HG03045 (cell line): ENCODE measurements at regions not wholly inside any gene's neighbourhood (a gene's known extent, or its start where the extent isn't known, plus 50 kb on each side); places are given as distances from the start of the nearest gene placed in this dataset.
"Not testable (repeated sequence)": the region's sequence is repeated elsewhere in the genome, so short reads cannot be mapped to it uniquely, and the experiment has no call there.

Experiments used
- ATAC-seq: cut with Tn5 transposase; IDR thresholded peaks from one replicate; pipeline ENCODE4 v1.9.1; 2021; ENCODE audit warnings: mild to moderate bottlenecking, moderate library complexity; ENCODE audit not compliant: unreplicated experiment

DNA sequence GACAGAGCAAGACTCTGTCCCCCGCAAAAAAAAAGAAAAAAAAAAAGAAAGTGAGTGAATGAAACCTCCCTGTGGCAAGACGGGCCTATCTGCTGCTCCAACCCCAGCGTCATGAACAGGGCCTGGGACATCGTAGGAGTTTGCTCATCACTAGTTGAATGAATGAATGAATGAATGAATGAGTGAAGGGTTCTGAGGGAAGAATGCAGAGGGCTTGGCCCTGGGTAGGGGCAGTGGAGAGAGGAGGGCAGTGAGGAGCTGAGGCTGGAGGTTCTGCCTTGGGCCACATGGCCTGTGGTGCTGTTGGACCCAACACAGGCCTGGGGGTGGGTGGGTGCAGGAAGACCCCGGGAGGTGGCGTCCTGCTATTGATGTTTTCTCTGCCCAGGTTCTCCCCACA is 125.5 kb upstream of the CIBAR2 start:
- no peak for ATAC-seq

DNA sequence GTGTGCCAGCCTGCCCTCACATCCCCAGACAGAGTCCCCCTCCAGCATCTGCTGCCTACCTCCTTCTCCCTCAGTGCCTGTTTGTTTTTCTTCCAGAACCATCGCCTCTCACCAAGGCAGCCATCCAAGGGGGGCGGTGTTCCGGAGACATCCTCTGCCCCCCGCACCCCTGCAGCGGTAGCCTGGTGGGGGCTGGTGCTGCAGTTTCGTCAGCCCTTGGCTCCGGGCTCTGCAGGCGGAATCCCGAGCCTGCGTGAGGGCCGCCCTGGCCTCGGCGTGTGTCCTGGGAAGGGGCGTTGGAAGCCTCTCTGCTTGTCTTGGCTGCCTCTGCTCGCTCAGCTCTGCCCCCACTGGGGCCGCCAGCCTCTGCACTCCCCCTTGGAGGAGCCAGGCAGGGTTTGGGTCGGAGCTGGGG is 126.0 kb upstream of the CIBAR2 start:
- ATAC-seq: no peak

DNA sequence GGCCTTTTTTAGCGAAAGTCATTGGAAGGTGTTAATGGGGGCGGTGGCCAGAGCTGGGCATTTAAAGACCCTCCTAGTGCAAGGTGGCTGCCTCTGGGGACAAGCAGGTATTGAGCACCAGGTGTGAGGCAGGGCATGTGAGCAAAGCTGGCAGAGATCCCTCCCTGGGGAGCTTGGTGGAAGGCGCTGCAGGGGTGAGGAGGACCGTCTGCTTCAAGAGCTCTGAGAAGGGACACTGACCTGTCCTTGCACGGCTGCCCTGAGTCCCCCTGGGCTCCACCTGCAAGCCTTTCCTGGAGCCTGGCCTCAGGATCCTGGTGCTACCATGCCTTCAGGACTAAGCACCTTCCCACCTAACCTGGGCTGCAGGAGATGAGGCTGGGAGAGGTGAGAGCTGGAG is 127.0 kb upstream of the CIBAR2 start:
- ATAC-seq: no peak

DNA sequence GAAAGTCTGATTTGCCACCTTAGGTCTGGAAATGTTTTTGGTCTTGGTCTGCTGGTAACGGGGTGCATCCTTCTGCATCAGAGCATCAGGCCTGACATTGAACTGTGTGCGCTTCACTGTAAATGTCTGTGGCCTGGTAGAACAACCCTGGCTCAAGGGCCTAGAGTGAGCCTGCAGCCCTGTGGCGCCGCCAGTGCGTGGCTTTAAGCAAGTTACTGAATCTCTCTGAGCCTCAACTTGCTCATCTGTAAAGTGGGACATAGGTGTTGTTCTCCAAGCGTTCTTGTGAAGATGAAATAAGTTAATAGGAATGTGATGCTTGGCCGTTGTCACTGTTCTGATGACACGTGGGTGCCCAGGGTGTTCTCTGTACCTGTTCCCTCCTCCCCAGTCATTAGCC is 127.6 kb upstream of the CIBAR2 start:
- no peak for ATAC-seq

DNA sequence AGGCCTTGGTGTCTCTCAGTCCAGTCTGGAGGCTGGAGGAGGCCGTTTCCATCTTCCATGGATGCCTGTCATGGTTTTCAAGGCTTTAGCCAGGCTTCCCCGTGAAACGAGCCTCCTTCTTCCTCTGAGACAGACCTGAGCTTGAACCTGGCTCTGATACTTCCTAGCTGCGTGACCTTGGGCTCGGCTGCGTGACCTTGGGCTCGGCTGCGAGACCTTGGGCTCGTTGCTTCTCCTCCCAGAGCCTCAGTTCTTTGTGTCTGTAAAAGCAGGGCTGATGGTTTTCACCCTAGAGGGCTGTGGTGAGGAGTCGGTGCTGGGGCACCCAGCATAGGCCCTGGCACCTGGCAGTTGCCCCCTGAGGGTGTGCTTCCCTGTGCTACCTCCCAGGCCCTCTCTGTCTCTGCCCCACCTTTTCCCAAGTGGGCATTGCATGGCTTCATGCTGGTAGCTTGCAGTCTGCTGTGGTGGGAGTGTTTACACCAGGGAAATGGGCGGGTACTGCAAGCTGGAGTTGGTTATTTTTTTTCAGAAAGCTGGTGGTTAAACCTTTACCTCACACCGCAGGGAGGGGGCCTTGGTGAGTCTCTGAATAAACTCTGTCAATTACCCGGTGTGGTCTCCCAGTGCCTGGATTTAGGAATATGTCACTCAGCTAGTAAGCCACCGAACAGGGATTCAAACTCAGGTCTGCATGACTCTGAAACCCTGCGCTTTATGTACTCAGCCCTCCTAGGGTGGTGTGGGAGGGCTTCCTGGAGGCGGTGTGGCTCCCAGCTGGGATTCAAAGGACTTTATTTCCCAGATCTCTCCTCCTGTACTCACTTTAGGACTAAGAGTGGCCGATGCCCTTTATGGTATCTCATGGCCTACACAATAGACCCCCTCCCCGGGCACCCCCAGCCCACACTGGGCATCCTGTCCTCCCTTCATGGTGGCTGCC is 129.0 kb upstream of the CIBAR2 start:
- no peak for ATAC-seq

DNA sequence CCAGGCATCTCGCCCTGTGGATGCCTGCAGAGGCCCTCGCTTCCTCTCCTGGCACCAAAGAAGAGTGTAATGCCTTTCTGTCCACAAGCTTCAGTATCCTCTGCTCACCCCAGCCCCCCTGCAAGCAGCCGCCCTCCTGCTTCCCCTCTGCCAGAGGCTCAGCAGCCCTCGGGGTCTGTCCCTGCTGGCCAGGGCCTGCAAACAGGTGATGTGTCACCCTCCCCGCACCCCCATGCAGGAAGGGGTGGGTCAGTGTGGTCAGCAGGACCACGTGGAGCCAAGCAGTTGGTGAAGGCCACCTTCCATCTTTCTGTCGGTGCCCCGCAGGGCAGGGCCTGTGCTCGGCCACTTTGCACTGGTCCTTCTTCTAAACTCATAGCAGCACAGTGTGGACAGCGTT is 129.9 kb upstream of the CIBAR2 start:
- ATAC-seq: no peak

DNA sequence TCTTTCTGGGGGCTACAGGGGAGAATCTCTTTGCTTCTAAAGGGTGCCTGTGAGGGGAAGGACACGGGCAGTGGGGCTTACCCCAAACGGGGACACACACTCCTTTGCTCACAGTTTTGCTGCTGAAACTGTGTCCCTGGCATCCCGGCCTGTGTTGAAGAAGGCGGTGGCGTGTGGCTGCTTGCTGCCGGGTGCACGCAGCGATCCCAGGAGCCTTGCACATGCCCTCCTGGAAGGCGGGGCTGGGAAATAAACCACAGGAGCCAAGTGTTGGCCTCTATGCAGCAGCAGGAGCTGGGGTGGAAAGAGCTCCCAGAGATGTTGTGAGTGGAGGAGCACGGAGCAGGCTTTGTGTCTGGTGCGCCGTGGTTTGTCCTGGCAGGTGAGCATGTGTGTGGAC is 131.0 kb upstream of the CIBAR2 start:
- ATAC-seq: no peak

DNA sequence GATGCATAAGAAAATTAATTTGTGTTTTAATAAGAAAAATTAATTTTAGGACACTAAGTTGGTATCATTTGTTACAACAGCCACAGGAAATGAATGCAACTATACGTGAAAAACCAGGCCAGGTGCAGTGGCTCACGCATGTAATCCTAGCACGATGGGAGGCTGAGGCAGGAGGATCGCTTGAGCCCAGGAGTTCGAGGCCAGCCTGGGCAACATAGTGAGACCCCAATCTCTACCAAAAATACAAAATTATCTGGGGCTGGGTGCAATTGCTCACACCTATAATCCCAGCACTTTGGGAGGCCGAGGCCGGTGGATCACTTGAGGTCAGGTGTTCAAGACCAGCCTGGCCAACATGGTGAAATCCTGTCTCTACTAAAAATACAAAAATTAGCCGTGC is 132.2 kb upstream of the CIBAR2 start:
- not testable (repeated sequence) for ATAC-seq

DNA sequence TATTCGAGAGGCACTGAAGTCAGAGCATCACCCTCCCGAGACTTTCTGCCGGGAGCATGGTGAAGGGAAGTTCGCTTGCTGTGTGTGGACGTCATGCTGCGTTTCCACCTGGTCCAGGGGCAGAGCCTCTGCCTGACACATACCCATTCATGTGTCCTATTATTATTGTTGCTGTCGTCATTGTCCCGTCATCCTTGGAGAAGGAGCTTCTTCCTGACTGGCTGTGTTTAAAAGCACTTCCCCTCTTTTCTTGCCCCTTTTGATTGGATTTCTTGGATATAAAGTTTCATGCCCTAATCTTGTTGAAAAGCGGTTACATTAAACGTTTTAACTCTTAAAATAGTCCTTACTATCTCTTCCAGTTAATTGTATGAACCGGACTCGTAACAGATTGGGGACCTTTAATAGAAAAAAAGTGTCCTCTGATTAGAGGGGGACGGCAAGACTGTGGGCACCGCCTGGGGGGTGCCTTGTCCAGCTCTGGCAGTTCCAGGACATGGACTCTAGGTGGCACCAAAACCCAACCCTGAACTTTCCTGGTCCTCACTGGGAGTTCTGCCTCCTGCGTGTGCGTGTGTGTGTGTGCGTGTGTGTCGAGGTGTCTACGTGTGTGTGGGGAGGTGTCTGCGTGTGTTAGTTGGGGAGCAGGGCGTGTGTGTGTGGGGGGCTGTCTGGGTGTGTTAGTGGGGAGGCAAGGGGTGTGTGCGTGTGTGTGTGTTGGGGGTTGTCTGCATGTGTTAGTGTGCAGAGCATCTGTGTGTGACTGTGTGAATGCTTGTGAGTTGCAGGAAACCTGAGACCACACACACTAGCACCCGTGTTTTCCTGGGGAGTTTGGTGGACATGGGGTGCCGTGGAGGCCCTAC is 133.3 kb upstream of the CIBAR2 start:
- ATAC-seq: no peak

DNA sequence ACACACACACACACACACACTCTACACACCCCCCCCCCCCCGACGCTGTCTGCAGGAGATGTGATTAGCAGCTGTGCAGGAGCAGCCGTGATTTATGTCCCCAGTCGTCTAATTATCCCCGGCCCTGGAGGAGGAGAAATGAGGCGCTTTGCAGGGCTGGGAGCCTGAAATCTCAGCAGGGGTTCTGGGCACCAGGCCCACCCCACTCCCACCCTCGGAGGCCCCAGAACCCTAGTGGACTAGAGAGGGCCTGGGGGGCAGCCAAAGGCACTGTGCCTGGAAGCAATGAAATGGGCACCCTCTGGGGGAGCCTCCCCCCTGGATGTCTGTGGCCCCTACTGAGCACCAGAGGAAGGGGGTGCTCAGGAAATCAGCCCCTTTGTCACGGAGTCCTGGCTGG is 134.2 kb upstream of the CIBAR2 start:
- no peak for ATAC-seq

DNA sequence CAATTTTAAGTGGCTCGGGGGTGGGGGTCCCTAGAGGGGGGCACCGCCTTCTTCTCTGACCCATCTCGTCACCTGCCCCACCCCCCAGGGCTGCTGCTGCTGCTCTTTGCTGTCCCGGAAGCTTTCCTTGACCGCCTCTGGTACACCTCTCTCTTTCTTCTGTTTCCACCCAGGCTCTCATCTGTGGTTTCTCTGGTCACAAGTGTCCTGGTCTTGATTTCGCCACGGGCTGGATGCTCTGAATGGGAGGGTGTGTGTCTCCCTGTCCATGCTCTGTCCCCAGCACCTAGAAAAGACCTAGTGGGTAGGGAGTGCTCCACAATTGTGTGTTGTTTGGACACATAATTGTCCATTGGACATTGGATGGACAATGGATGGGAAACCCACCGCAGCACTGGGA is 134.7 kb upstream of the CIBAR2 start:
- ATAC-seq: no peak

DNA sequence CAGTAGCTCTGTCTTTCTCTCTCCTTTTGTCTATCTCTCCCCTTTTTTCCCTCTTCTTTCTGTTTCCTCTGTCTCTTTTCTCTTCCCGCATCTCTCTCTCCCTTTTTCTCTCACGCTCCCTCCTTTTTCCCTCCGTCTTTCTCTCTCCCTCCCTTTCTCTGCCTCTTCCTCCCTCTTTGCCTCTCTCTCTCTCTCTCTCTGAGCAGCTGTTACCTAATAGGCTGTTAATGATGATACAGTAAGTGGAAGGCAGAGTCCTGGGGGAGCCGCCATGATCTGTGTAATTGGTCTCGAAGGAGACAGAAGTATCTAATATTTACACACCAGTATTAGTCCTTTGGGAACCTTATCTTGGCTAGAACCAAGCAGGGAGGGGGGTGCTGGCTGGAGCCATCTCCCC is 136.1 kb upstream of the CIBAR2 start:
- ATAC-seq: no peak

DNA sequence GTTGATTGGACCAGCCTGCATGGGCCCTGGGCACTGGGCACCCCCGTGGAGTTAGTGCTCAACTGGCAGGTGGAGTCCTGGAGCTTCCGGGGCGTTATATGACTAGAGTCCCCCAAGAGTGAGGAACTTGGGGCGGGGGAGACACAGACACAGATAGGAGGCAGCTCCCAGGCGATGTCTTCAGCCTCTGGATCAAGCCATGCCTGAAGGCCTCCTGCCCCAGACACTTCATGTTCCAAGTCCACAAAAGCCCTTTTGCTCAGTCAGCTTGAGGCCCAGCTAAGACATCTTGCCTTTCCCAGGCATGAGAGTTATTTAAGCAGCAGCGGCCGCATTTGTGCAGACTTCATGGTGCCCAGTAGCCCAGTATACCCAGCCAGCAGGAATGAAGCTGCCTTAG is 136.6 kb upstream of the CIBAR2 start:
- no peak for ATAC-seq

DNA sequence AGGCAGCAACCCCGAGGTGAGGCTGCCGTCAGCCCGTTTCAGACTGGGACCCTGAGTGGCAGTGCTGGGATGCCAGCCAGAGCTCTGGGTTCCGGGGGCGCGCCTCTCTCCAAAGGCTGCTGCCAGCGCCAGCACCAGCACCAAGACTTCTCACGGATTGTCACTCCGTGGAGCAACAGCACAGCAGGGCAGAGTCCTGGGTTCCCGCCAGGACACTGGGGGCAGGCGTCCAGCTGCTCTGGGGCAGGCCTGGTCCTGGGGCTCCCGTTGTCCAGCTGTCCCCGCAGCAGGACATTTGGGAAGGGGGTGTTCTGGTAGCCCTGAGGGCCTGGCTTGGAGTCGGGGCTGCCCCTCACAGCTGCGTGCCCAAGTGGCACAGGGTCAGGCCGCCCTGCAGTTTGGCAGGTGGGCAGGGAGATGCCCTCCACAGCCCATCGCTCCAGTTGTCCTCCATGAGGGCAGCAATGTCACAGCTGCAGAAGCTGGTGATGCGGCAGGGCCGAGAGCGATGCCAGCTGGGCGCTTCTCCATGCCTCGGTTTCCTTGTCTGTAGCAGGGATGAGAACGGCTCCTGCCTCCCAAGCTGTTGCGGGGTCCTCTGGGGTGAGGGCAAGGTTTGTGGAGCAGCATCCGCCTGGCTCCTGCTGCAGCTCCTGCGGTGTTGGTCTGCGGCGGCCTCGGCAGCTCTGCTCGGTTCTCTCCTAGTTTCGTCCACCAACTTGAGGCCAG is 137.3 kb upstream of the CIBAR2 start:
- ATAC-seq: no peak

DNA sequence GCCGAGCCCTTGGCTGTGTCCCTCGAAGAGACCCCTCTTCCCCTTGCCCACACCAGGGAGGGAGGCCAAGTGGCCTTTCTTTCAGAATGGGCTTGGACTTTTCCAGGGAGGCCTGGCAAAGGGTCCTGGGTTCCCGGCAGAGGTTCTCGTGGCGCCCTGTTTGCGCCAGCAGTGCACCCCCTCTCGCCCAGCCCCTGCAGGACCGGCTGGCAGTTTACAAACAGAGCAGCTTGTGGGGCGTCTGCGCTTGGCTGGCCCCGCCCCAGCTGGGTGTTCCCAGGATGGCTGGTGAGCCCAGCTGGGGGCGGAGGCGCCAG is 137.8 kb upstream of the CIBAR2 start:
- ATAC-seq: no peak

DNA sequence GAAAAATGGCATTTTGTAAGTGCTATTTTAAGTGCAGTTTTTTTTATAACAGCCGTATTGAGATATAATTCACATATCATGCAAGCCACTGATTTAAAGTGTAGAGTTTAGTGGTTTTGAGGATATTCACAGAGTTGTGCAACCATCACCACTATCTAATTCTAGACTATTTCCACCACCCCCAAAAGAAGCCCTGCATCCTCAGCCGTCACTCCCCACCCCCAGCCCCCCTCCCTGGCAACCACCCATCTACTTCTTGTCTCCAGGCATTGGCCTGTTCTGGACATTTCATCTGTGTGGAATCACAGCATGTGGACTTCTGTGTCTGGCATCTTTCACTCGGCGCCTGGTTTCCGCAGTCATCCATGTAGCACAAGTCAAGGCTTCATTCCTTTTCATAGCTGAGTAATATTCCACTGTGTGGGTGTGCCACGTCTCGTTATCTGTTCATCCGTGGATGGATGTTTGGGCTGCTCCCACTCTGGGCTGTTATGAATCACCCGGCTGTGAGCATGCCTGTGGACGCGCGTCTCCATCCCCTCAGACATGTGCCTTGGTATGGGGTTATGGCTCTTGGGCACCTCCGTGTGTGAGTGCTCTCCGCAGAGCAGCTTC is 138.4 kb upstream of the CIBAR2 start:
- no peak for ATAC-seq

DNA sequence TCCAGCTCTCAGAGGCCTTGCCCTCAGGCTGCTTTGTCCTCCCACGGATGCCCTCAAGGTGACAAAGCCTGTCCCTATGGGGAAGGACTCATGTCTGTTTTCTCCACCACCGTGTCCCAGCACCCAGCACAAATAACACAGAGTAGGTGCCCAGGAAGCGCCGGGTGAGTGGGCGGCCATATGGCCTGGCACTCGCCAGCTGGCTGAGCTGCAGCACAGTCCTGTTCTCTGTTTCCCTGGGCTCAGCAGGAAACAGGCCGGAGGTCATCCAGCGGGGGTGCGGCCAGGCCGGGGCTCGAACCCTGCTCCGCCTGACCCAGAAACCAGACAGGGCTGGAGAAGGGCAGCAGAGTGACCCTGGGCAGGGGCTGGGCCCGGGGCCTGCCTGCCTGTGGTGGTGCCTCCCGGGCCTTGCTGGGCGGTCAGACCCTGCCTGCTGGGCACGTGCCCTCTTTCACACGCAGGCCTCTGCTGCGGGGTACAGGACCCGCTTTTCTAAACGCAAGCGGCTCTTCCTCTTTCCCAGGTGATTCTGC is 139.0 kb upstream of the CIBAR2 start:
- no peak for ATAC-seq

DNA sequence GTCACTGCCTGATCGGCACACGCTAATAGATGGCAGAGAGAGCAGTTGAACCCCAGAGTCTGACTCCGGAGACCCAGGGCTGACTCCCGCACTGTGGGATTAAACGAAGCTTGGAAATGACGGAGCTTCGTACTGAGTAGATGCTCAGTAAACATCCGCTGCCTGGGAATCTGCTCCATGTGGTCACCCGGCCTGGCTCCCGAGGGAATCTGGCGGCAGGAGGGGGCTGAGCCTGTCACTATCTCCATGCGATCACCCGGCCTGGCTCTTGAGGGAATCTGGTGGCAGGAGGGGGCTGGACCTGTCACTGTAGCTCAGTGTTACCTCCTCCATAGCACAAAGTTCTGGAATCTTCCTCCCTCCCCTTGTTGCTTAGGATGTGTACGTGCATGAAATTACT is 139.7 kb upstream of the CIBAR2 start:
- ATAC-seq: no peak

DNA sequence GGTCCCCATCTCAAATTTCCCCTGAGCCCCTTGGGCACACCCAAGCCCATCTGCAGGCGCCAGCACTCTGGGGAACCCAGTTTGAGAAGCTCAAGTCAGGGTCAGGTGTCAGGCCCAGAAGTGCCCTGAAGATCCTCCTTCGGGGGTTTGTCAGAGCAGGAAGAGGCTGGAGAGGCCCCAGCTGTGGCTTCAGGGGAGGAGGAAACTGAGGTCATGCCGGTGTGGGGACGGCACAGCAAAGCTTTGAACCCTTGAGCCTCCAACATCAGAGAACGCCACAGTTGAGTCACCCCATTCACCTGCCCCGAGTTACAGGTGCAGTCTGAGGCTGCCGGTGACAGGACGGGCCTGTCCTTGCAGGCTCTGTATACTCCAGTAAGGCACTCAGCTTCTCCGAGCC is 140.2 kb upstream of the CIBAR2 start:
- ATAC-seq: no peak

DNA sequence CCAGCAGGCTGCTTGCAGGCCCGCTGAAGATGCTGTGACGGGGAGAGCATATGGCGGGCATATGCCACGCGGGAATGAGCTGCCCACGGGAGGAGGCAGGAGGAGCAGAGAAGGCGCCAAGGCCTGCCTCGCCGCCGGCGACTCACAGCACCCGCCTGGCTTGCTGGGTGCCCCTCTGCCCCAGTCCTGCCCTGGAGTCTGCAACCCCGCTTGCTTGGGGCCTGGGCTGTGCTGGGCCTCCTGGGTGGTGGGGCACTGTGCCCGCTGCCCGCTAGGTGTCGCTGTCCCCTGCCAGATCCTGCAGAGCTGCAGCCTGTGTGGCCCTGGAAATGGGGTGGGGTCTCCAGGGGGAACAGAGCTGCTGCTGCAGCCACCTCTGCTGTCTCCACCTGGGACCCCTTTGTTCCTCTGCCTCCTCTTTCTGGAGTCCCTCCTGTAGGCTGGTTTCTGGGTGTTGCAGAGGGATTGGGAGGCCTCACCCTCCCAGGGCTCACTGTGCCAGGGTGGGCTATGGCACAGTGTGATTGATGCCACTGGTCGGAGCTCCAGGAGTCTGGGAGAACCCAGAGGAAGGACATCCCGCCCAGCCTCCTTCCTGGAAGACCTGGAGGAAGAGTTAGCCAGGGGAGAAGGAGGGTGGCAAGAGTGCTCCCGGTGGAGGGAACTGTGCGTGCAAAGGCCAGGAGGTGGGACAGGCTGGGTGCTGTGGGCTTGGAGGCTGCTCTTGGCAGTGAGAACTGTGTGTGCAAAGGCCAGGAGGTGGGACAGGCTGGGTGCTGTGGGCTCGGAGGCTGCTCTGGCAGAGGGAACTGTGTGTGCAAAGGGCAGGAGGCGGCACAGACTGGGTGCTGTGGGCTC is 141.0 kb upstream of the CIBAR2 start:
- ATAC-seq: no peak
